H4 (cell line): ENCODE measurements at regions not wholly inside any gene's neighbourhood (a gene's known extent, or its start where the extent isn't known, plus 50 kb on each side); places are given as distances from the start of the nearest gene placed in this dataset.

Experiments
- DNase-seq: peaks from one replicate; pipeline ENCODE4 v3.0.0-alpha.2; 2015; ENCODE audit warnings: low spot score

GRCh38 chr18:77187189-77187588 is 54.6 kb upstream of the MBP start:
- DNase-seq: no peak

GRCh38 chr18:77191071-77191751 is 58.4 kb upstream of the GALR1 start:
- DNase-seq: peak; percentile 52

GRCh38 chr18:77197073-77197472 is 52.6 kb upstream of the GALR1 start:
- DNase-seq: no peak

GRCh38 chr18:77198663-77199062 is 51.0 kb upstream of the GALR1 start:
- DNase-seq: no peak

- DNase-seq: no peak
Observed at GRCh38 chr18:77199707-77200106, 49.9 kb upstream of the GALR1 start.
